Neural progenitor cell (in vitro differentiated cells): ENCODE measurements at regions not wholly inside any gene's neighbourhood (a gene's known extent, or its start where the extent isn't known, plus 50 kb on each side); places are given as distances from the start of the nearest gene placed in this dataset.

Experiments
- CTCF ChIP-seq: fragments of 200-600 bp; sonication (generic); IDR thresholded peaks from 2 replicates; pipeline ENCODE4 v1.5.1; 2017; ENCODE audit warnings: antibody characterized with exemption, mild to moderate bottlenecking
- EZH2 ChIP-seq: fragments of 200-600 bp; sonication (generic); IDR thresholded peaks from 2 replicates; pipeline ENCODE4 v1.6.1; 2017; ENCODE audit warnings: antibody characterized with exemption, mild to moderate bottlenecking, moderate library complexity

- TF ChIP-seq EZH2 = no peak
- no peak for TF ChIP-seq CTCF
These were observed 334.4 kb upstream of the THBS1 start for GRCh38 chr15:39246523-39246922.
